ACHN (cell line): ENCODE measurements at regions not wholly inside any gene's neighbourhood (a gene's known extent, or its start where the extent isn't known, plus 50 kb on each side); places are given as distances from the start of the nearest gene placed in this dataset.

Experiments
- DNase-seq: peaks from one replicate; pipeline ENCODE4 v3.0.0-alpha.2; 2015
- in situ Hi-C: cut with HindIII; loops from 2 replicates; pipeline ENCODE4 v1.10.0; 2017; ENCODE audit warnings: low sequenced_read_pairs, low pct_ligation_motif_present, low pct_unique_long_range_greater_than_20kb

- DNase-seq, result no peak
- in situ Hi-C loops, result no loop called here
These were observed 253.2 kb downstream of the PTPRC start for GRCh38 chr1:198892065-198892464.

GRCh38 chr1:198893141-198893540 lies 254.3 kb downstream of the PTPRC start:
- DNase-seq, result no peak
- in situ Hi-C loops, result no loop called here

GRCh38 chr1:198893763-198894444 lies 255.1 kb downstream of the PTPRC start:
- DNase-seq, result no peak
- in situ Hi-C loops, result no loop called here

DNA sequence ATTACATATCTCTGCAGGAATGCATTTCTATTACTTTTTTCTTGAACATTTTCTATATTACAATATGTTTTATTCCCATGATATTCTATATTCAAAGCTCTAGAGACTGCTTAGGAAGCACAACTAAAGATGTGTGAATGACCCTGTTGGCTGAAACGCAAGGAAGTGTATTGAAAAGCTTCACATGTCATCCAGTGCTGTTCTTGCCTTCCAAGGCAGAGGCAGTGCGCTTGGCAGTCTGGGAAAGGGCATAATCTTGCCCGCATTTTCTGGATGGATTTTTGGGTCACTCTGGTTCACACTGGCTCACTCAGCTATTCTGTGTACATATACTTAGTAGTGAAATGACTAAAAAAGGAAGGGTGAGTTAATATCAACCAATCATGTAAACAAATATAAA lies 262.4 kb downstream of the PTPRC start:
- no peak for DNase-seq
- in situ Hi-C loops, result no loop called here

DNA sequence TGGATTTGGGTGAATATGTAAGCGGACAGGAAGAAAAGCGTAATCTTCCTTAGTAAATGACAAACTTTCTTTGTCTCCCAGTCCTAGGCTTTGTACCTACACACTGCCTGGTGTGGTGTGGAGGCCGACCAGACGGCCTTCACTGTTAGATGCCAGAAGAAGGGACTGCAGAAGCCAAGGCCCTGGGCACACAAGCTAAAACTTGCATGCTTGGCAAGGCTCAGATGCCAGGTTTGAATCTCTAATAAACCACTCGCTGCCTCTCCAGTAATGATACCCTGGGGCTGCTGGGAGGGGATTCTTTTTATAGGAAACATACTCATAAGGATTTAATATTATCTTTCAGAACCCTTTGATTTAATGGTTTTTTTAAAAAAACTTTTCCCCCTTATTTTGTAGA lies 263.8 kb downstream of the PTPRC start:
- DNase-seq, result no peak
- in situ Hi-C loops, result no loop called here

GRCh38 chr1:198903203-198903602 lies 264.4 kb downstream of the PTPRC start:
- DNase-seq, result no peak
- in situ Hi-C loops, result no loop called here

- in situ Hi-C loops, result no loop called here
- no peak for DNase-seq
These were observed 264.8 kb downstream of the PTPRC start for GRCh38 chr1:198903621-198904020.

DNA sequence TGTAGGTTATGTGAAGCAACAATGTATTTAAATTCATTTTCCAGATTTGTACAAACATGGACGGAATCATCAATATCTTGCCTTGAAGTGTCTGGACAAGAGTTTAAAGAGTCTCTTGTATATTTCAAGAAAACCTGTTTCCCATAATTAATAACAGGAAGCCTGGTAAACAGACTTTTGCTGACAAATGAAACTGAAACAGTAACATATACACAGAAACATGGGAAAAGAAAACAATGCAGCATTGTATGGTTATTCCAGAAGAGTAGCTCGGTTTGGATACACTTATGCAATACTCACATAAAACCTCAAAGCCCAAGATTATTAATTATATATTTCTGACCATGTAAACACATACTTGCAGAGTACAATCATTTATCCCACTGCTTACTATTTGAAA lies 265.5 kb downstream of the PTPRC start:
- in situ Hi-C loops, result no loop called here
- no peak for DNase-seq

- in situ Hi-C loops, result no loop called here
- DNase-seq, result no peak
These were observed 268.0 kb downstream of the PTPRC start for GRCh38 chr1:198906739-198907422.

GRCh38 chr1:198907423-198907746 lies 268.5 kb downstream of the PTPRC start:
- DNase-seq, result no peak
- in situ Hi-C loops, result no loop called here

DNA sequence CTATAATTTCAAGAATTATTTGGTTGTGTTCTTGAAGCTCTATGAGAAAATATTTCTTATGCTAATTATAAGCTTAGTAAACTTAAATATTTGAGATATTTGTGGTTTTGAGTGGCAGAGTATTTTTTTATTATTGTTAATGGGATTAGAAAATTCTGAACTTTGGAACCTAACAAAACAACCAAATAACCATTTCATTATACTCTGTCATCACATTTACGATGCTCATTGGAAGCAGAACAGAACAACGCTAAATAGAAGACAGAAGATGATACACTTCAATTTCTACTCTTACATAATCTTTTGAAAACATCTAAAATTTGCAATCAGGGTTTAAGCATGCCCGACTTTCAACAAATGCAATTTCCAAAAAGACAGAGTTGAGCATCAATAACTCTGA lies 270.2 kb downstream of the PTPRC start:
- DNase-seq, result no peak
- in situ Hi-C loops, result no loop called here

DNA sequence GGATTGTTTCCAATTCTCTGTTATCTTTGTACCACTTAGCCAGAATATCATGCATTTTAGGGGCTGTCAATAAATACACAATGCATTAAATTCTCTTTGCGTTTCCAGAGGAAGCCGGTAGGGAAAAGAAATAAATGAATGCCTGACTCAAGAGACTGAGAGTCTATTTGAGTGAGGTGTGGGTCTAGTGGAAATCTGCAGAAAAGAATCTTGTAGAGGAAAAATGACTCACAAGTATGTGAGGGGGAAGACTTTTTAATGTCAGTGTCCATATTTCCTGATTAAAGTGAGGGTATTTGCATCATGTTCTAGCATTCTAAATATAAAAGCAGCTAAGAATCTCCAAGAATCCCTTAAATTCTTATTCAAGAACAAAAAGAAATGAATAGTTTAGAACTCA lies 271.1 kb downstream of the PTPRC start:
- in situ Hi-C loops, result no loop called here
- DNase-seq, result no peak

GRCh38 chr1:198910816-198911215 lies 272.0 kb downstream of the PTPRC start:
- in situ Hi-C loops, result no loop called here
- no peak for DNase-seq

- in situ Hi-C loops, result no loop called here
- no peak for DNase-seq
These were observed 273.2 kb downstream of the PTPRC start for GRCh38 chr1:198912046-198912445.

DNA sequence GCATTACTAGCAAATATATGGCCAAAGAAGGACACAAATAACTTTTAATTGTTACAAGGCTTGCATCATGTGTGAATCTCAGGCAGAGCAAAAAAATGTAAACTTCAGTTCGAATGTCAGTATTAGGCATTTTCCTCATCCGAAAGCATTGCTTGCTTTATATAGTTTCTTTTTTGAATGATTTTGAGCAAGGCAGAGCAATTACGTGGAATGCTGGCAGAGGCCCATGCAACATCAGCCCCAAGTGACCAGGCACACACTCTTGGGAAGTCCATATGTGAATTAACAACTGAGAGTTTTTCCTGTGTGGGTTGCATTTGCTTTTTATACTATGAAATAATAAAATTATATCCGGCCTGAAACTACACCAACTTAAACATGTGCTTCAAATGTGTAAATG lies 274.8 kb downstream of the PTPRC start:
- no peak for DNase-seq
- in situ Hi-C loops, result no loop called here

GRCh38 chr1:198915327-198916231 lies 276.7 kb downstream of the PTPRC start:
- no peak for DNase-seq
- in situ Hi-C loops, result no loop called here

DNA sequence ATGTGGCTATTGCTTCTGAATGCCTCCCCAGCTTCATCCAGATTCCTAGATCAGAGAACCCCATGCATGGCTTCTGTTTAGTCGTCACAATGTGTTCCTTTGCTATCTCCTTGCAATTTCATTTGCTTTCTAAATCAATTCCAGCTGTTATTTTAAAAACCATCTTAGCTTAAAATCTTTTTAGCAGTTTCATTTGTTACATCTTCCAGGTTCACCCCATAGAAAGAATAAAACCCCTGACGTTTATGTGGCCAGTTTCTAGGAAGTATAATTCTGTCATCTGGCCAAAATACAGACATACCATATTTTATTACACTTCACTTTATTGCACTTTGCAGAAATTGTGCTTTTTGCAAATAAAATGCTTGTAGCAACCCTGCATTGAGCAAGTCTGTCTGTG lies 278.4 kb downstream of the PTPRC start:
- in situ Hi-C loops, result no loop called here
- DNase-seq, result no peak

DNA sequence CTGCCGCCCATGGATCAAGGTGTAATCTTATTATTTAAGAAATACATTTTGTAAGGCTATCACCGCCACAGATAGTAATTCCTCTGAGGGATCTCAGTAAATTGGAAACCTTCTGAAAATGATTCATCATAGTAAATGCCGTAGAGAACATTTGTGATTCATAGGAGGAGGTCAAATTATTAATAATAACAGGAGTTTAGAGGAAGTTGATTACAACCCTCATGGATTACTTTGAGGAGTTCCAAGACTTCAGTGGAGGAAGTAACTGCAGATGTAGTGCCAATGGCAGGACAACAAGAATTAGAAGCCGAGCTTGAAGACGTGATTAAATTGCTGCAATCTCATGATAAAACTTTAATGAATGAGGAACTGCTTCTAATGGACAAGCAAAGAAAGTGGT lies 280.1 kb downstream of the PTPRC start:
- in situ Hi-C loops, result no loop called here
- DNase-seq, result no peak

DNA sequence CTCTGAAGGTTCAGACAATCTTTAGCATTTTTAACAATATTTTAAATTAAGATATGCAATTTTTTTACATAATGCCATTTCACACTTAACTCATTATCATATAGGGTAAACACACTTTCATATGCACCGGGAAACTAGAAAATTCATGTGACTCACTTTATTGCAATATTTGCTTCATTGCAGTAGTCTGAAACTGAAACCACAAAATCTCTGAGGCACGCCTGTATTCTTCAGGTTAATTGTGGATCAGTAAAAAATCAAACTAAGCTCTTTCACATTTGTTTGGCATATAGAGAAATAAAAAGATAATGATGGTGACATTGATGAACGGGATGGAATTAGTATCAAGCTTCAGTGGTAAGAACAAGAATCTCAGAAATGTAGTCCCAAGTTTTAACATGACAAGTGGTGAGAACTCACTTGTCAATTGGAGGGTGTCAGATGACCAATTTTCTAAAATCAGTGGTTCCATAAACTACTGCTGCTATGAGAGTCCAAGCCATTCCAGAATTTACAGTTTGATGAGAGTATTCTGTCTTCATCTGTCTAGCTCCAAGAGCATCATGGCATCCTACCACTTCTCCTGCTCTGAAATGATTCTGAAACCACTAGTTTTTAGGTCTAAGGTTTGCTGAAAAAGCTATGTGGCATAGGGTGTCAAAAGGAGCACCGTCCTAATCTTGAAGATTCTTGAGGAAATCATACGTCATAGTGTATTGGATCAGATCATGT lies 281.0 kb downstream of the PTPRC start:
- in situ Hi-C loops, result no loop called here
- DNase-seq, result no peak
